Nephron (organoid): ENCODE measurements at regions not wholly inside any gene's neighbourhood (a gene's known extent, or its start where the extent isn't known, plus 50 kb on each side); places are given as distances from the start of the nearest gene placed in this dataset.
A peak's percentile ranks its signal among the peaks of the same experiment; 100 is the strongest.
"Not testable (repeated sequence)": the region's sequence is repeated elsewhere in the genome, so short reads cannot be mapped to it uniquely, and the experiment has no call there.

Experiments
- H3K27ac Mint-ChIP-seq, 3 experiments: 2 replicates each; pipeline ENCODE4 v1.8.0; 2020; ENCODE audit warnings: mixed read lengths in 3 of 3, mild to moderate bottlenecking in 2 of 3, moderate library complexity in 1 of 3
- H3K27me3 Mint-ChIP-seq: 2 replicates; pipeline ENCODE4 v1.8.0; 2021; ENCODE audit warnings: low read depth, mild to moderate bottlenecking, moderate library complexity, mixed read lengths
- H3K36me3 Mint-ChIP-seq: 2 replicates; pipeline ENCODE4 v1.8.0; 2020; ENCODE audit warnings: low read depth, mixed read lengths
- H3K4me1 Mint-ChIP-seq: 2 replicates; pipeline ENCODE4 v1.8.0; 2020; ENCODE audit warnings: mixed read lengths
- H3K4me3 Mint-ChIP-seq, 3 experiments: 2 replicates each; pipeline ENCODE4 v1.8.0; 2020; ENCODE audit warnings: mild to moderate bottlenecking in 3 of 3, mixed read lengths in 3 of 3, moderate library complexity in 2 of 3
- H3K9me3 Mint-ChIP-seq: 2 replicates; pipeline ENCODE4 v1.8.0; 2020; ENCODE audit warnings: mixed read lengths
- CTCF ChIP-seq, 3 experiments: fragments of 200-600 bp; sonication (generic); IDR thresholded peaks; one replicate each; pipeline ENCODE4 v1.5.0; 2021; ENCODE audit warnings: antibody characterized with exemption in 3 of 3; ENCODE audit not compliant: unreplicated experiment in 3 of 3

- Mint-ChIP-seq H3K9me3 (peaks cover 6% of the 10 kb centered on the region), H3K4me3 (no peak overlapping the region), H3K36me3 (no peaks in the 10 kb centered on the region)
Observed at GRCh38 chr5:23105021-23105420, 251.9 kb upstream of the CDH12 start.

GRCh38 chr5:23103566-23103965 is 250.4 kb upstream of the CDH12 start:
- Mint-ChIP-seq H3K9me3 (peaks cover 6% of the 10 kb centered on the region), H3K4me3 (no peak overlapping the region), H3K27me3 (peaks cover 4% of the 10 kb centered on the region), H3K27ac (peak overlapping the region in 1 of 3 experiments; percentile 19), H3K36me3 (no peaks in the 10 kb centered on the region), H3K4me1 (peaks cover 9% of the 10 kb centered on the region)
- TF ChIP-seq CTCF (IDR thresholded peaks at IDR 0.05; ENCODE audit: unreplicated experiment in 3 of 3): no peak

More at GRCh38 chr5:23105021-23105420, 251.9 kb upstream of the CDH12 start:
- peaks cover 9% of the 10 kb centered on the region for H3K4me1 Mint-ChIP-seq
- H3K27ac Mint-ChIP-seq: no peak overlapping the region
- peaks cover 4% of the 10 kb centered on the region for H3K27me3 Mint-ChIP-seq
- TF ChIP-seq CTCF (IDR thresholded peaks at IDR 0.05; ENCODE audit: unreplicated experiment in 3 of 3): no peak

- H3K36me3 Mint-ChIP-seq: not testable (repeated sequence)
Observed at GRCh38 chr5:23095418-23095817, 242.3 kb upstream of the CDH12 start.

GRCh38 chr5:23089286-23089685 is 236.1 kb upstream of the CDH12 start:
- no peak overlapping the region for H3K4me3 Mint-ChIP-seq
- H3K27me3 Mint-ChIP-seq: no peaks in the 10 kb centered on the region
- H3K4me1 Mint-ChIP-seq: no peaks in the 10 kb centered on the region
- H3K27ac Mint-ChIP-seq: no peak overlapping the region
- H3K36me3 Mint-ChIP-seq: no peaks in the 10 kb centered on the region
- H3K9me3 Mint-ChIP-seq: no peaks in the 10 kb centered on the region
- TF ChIP-seq CTCF (IDR thresholded peaks at IDR 0.05; ENCODE audit: unreplicated experiment in 3 of 3): no peak

More at GRCh38 chr5:23095418-23095817, 242.3 kb upstream of the CDH12 start:
- not testable (repeated sequence) for H3K4me1 Mint-ChIP-seq, H3K9me3 Mint-ChIP-seq, H3K27me3 Mint-ChIP-seq, H3K27ac Mint-ChIP-seq, H3K4me3 Mint-ChIP-seq

- Mint-ChIP-seq H3K27me3 (no peaks in the 10 kb centered on the region), H3K9me3 (no peaks in the 10 kb centered on the region), H3K4me1 (no peaks in the 10 kb centered on the region), H3K36me3 (no peaks in the 10 kb centered on the region), H3K27ac (no peak overlapping the region), H3K4me3 (no peak overlapping the region)
- TF ChIP-seq CTCF (IDR thresholded peaks at IDR 0.05; ENCODE audit: unreplicated experiment in 3 of 3): no peak
Observed at GRCh38 chr5:23084815-23085214, 231.7 kb upstream of the CDH12 start.

- Mint-ChIP-seq H3K4me1 (no peaks in the 10 kb centered on the region), H3K9me3 (no peaks in the 10 kb centered on the region), H3K27me3 (no peaks in the 10 kb centered on the region), H3K27ac (no peak overlapping the region), H3K36me3 (no peaks in the 10 kb centered on the region), H3K4me3 (no peak overlapping the region)
- no peak for TF ChIP-seq CTCF (IDR thresholded peaks at IDR 0.05; ENCODE audit: unreplicated experiment in 3 of 3)
Observed at GRCh38 chr5:23072179-23072578, 219.0 kb upstream of the CDH12 start.
